ENCODE measurements at regions not wholly inside any gene's neighbourhood (a gene's known extent, or its start where the extent isn't known, plus 50 kb on each side); places are given as distances from the start of the nearest gene placed in this dataset.

GRCh38 chr18:25875551-25876240 is 214.7 kb downstream of the SS18 start:
- DNase-seq (ENCODE audit: extremely low read depth, low read depth), result no peak

- DNase-seq (ENCODE audit: extremely low read depth, low read depth), result no peak
Observed at GRCh38 chr18:25873833-25874232, 216.6 kb downstream of the SS18 start.

- DNase-seq (ENCODE audit: extremely low read depth, low read depth), result no peak
Observed at GRCh38 chr18:25866331-25866730, 224.1 kb downstream of the SS18 start.

- DNase-seq (ENCODE audit: extremely low read depth, low read depth), result no peak
Observed at GRCh38 chr18:25862881-25863600, 227.4 kb downstream of the SS18 start.

- no peak for DNase-seq (ENCODE audit: extremely low read depth, low read depth)
Observed at GRCh38 chr18:25853691-25854433, 236.6 kb downstream of the SS18 start.

- DNase-seq (ENCODE audit: extremely low read depth, low read depth), result no peak
Observed at GRCh38 chr18:25843791-25844190, 246.6 kb downstream of the SS18 start.

GRCh38 chr18:25842665-25843064 is 247.7 kb downstream of the SS18 start:
- no peak for DNase-seq (ENCODE audit: extremely low read depth, low read depth)

- DNase-seq (ENCODE audit: extremely low read depth, low read depth), result no peak
Observed at GRCh38 chr18:25834061-25834460, 256.4 kb downstream of the SS18 start.

- DNase-seq (ENCODE audit: extremely low read depth, low read depth), result peak; percentile 12
Observed at GRCh38 chr18:25832001-25832604, 258.3 kb downstream of the SS18 start.

GRCh38 chr18:25831301-25831701 is 259.1 kb downstream of the SS18 start:
- DNase-seq (ENCODE audit: extremely low read depth, low read depth), result no peak

GRCh38 chr18:25830787-25831186 is 259.6 kb downstream of the SS18 start:
- no peak for DNase-seq (ENCODE audit: extremely low read depth, low read depth)

- DNase-seq (ENCODE audit: extremely low read depth, low read depth), result no peak
Observed at GRCh38 chr18:25827961-25828561, 262.4 kb downstream of the SS18 start.

- no peak for DNase-seq (ENCODE audit: extremely low read depth, low read depth)
Observed at GRCh38 chr18:25827228-25827627, 263.2 kb downstream of the SS18 start.

- DNase-seq (ENCODE audit: extremely low read depth, low read depth), result no peak
Observed at GRCh38 chr18:25826823-25827222, 263.6 kb downstream of the SS18 start.

GRCh38 chr18:25825979-25826776 is 264.2 kb downstream of the SS18 start:
- DNase-seq (ENCODE audit: extremely low read depth, low read depth), result no peak

GRCh38 chr18:25825056-25825455 is 265.4 kb downstream of the SS18 start:
- DNase-seq (ENCODE audit: extremely low read depth, low read depth), result no peak

- no peak for DNase-seq (ENCODE audit: extremely low read depth, low read depth)
Observed at GRCh38 chr18:25819746-25820363, 270.6 kb downstream of the SS18 start.

GRCh38 chr18:25818505-25818904 is 271.9 kb downstream of the SS18 start:
- no peak for DNase-seq (ENCODE audit: extremely low read depth, low read depth)

- DNase-seq (ENCODE audit: extremely low read depth, low read depth), result no peak
Observed at GRCh38 chr18:25817546-25818237, 272.7 kb downstream of the SS18 start.
